ENCODE measurements at regions not wholly inside any gene's neighbourhood (a gene's known extent, or its start where the extent isn't known, plus 50 kb on each side); places are given as distances from the start of the nearest gene placed in this dataset.
A peak's percentile ranks its signal among the peaks of the same experiment; 100 is the strongest.

DNA sequence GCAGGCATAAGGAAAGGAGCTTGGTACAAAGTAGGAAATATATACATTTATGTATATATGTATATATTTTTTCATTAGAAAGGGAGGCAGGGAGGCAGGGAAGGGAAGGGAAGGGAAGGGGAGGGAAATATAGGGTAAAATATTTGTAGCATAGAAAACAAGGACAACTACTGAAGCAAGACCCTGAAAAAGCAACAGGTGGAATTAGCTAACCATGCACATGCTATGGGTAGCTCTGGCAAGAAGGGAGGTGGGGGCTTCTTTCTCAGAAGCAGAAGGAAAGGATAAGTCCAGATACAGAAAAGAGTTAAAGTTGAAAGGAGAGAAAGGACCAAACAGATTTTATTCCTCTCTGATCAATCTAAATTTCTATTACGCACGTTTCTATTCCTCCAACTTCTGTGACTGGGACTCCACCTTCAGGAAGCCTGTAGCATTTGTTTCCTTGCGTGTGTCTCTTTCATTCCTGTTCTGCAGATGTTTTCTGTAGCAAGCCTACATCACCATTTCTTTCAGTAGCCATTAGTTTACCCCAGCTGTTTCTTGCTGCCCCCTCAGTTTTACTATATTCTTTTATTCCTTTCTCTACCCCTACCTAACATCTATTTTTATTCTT is 82.9 kb downstream of the OR13H1 start:
- TF ChIP-seq, protein P1, sequence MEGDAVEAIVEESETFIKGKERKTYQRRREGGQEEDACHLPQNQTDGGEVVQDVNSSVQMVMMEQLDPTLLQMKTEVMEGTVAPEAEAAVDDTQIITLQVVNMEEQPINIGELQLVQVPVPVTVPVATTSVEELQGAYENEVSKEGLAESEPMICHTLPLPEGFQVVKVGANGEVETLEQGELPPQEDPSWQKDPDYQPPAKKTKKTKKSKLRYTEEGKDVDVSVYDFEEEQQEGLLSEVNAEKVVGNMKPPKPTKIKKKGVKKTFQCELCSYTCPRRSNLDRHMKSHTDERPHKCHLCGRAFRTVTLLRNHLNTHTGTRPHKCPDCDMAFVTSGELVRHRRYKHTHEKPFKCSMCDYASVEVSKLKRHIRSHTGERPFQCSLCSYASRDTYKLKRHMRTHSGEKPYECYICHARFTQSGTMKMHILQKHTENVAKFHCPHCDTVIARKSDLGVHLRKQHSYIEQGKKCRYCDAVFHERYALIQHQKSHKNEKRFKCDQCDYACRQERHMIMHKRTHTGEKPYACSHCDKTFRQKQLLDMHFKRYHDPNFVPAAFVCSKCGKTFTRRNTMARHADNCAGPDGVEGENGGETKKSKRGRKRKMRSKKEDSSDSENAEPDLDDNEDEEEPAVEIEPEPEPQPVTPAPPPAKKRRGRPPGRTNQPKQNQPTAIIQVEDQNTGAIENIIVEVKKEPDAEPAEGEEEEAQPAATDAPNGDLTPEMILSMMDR (conservative IDR thresholded peaks at IDR 0.05; ENCODE audit: control insufficient read depth, insufficient read depth, low read depth, low read length) = peak; percentile 29
- no peak overlapping the region for H3K4me3 ChIP-seq (ENCODE audit: control insufficient read depth, low read depth, low read length)
- DNase-seq (ENCODE audit: low read depth) = peak; percentile 23

DNA sequence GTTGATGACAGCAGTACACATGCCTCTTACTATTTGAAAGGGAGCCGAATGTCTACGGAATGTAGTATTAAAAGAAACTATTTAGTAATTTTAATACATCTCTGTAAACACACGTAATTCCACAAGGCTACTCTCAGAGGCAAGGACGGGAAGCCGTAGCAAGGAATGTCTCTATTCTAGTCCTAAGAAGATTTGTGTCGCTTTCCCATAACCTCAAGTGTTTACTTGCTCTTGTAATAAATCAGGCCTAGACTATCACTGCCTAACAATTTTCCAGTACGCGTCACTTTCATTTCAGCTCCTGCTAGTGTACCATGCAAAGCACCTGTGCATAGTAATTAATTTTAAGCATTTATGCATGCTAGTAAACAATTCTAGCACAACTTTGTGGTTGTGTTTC is 86.7 kb downstream of the OR13H1 start:
- H3K4me3 ChIP-seq (ENCODE audit: control insufficient read depth, low read depth, low read length) = no peak overlapping the region
- TF ChIP-seq, protein P1 (conservative IDR thresholded peaks at IDR 0.05; ENCODE audit: control insufficient read depth, insufficient read depth, low read depth, low read length) = no peak
- no peak for DNase-seq (ENCODE audit: low read depth)

DNA sequence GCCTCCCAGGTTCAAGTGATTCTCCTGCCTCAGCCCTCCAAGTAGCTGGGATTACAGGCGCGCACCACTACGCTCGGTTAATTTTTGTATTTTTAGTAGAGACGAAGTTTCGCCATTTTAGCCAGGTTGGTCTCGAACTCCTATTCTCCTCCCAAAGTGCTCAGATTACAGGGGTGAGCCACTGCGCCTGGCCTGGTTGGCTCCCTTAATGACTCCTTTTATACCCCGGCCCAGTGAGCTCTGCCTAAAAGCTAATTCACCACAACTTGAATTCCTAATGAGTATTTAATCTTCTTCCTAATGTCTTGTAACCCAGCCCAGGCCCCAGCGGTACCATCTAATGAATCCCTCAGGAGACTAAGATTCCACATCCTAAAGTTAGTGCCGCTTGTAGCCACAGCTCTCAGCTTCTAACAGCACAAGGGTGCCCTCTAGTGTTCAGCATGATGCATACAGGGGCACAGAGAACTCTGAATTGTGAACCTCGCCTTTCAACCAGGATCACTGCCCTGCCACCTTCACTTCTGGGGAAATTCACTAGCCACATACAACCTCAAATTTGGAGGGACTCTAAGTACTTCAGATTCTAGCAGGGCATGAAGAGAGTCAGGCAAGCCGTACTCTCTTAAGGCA is 89.5 kb downstream of the OR13H1 start:
- no peak overlapping the region for H3K4me3 ChIP-seq (ENCODE audit: control insufficient read depth, low read depth, low read length)
- peak; percentile 60 for DNase-seq (ENCODE audit: low read depth)
- TF ChIP-seq, protein P1 (conservative IDR thresholded peaks at IDR 0.05; ENCODE audit: control insufficient read depth, insufficient read depth, low read depth, low read length) = peak; percentile 90

DNA sequence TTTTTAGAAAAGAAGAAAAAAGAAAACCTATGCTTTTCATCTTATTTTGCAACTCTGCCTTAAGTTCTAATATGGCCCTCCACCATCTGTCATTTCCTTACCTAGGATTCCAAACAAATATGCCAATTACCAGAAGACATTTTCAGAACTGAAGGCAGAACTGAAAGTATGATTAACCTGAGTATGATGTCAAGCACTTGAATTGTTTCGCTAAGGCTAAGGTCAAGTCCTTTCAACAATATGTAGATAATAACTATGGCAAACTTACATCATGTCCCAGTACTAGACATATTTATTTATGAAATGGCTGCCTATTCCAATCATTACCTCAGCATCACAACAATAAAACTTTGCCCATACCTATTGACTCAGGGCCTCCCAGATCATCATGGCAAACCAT is 91.0 kb downstream of the OR13H1 start:
- TF ChIP-seq, protein P1 (conservative IDR thresholded peaks at IDR 0.05; ENCODE audit: control insufficient read depth, insufficient read depth, low read depth, low read length) = no peak
- no peak overlapping the region for H3K4me3 ChIP-seq (ENCODE audit: control insufficient read depth, low read depth, low read length)
- DNase-seq (ENCODE audit: low read depth) = no peak

DNA sequence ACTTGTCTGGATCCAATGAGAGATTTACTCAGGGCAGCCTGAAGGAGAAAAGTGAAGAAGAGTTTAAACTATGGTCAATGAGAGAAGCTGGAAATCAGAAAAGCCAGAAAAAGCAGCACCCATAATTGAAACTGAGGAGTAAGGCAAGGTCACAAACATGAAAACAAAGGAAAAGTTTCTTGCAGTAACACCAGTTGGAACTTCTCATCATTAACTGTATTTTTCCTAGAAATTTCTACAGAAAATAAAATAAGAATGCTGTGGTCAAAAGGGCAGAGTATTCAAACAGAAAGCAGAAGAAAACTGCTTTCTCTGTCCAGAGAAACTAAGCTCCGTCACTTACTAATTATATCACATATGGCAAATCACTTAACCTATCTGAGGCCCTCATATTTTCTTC is 102.2 kb downstream of the OR13H1 start:
- no peak for DNase-seq (ENCODE audit: low read depth)
- TF ChIP-seq, protein P1 (conservative IDR thresholded peaks at IDR 0.05; ENCODE audit: control insufficient read depth, insufficient read depth, low read depth, low read length) = no peak
- no peak overlapping the region for H3K4me3 ChIP-seq (ENCODE audit: control insufficient read depth, low read depth, low read length)

DNA sequence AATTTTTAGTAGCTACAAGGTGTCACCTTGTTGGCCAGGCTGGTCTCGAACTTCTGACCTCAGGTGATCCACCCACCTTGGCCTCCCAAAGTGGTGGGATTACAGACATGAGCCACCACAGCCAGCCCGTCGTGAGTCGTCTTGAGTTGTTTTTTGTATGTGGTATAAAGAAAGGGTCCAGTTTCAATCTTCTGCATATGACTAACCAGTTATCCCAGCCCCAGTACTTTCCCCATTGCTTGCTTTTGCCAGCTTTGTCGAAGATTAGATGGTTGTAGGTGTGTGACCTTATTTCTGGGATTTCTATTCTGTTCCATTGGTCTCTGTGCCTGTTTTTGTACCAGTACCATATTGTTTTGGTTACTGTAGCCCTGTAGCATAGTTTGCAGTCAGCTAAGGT is 105.9 kb downstream of the OR13H1 start:
- TF ChIP-seq, protein P1 (conservative IDR thresholded peaks at IDR 0.05; ENCODE audit: control insufficient read depth, insufficient read depth, low read depth, low read length) = no peak
- no peak overlapping the region for H3K4me3 ChIP-seq (ENCODE audit: control insufficient read depth, low read depth, low read length)
- DNase-seq (ENCODE audit: low read depth) = no peak

Data from fibroblast of mammary gland (primary cell).